ENCODE measurements at regions not wholly inside any gene's neighbourhood (a gene's known extent, or its start where the extent isn't known, plus 50 kb on each side); places are given as distances from the start of the nearest gene placed in this dataset.

DNA sequence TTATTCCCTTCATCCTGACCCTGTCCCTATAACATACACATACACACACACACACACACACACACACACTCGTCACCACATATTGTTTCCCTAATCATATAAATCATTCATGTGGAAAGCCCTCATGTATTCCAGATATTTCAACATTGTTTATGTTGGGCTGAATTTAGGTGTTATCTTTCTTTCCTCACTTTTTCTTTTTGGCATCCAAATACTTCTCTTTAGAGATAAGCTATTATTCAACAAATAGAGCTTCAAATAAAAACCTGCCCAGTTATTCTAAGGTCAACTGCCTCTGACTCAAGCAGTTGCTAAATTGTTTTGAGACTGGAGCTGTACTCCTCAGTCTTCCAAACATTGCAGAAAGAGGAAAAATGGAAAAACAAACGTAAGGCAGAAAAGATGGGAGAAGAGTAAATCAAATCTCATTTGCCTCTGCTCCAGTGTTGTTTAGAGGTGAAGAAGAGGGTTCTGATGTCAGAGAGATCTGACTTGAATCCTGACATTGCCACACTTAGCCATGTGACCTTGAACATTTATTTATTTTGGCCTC lies 215.7 kb downstream of the GAS1 start:
- Histone ChIP-seq H3K9ac (ENCODE audit: low read depth, low read length, poor library complexity, severe bottlenecking) (no peak overlapping the region), H4K20me1 (ENCODE audit: insufficient read depth, low read length, poor library complexity, severe bottlenecking) (no peaks in the 10 kb centered on the region), H3K4me2 (ENCODE audit: low read depth, low read length, poor library complexity, severe bottlenecking) (no peak overlapping the region), H2AFZ (ENCODE audit: low read length) (no peak overlapping the region), H3K79me2 (ENCODE audit: insufficient read depth, low read length) (no peaks in the 10 kb centered on the region), H3K9me2 (replicated peaks; ENCODE audit: low read depth, low read length) (no peaks in the 10 kb centered on the region), H3K36me3 (ENCODE audit: insufficient read depth, low read length) (no peaks in the 10 kb centered on the region), H3F3A (ENCODE audit: low read depth) (no peaks in the 10 kb centered on the region), H3K27me3 (ENCODE audit: insufficient read depth, low read length, poor library complexity, severe bottlenecking) (no peaks in the 10 kb centered on the region), H3K9me3 (ENCODE audit: insufficient read depth, low read depth, low read length) (no peaks in the 10 kb centered on the region), H3K4me3 (ENCODE audit: low read length, poor library complexity, severe bottlenecking) (no peak overlapping the region), H3K4me1 (ENCODE audit: insufficient read depth, low read length, poor library complexity, severe bottlenecking) (no peaks in the 10 kb centered on the region)
- TF ChIP-seq EZH2phosphoT487 (IDR thresholded peaks at IDR 0.05; ENCODE audit: borderline replicate concordance): no peak
- TF ChIP-seq, protein P1, sequence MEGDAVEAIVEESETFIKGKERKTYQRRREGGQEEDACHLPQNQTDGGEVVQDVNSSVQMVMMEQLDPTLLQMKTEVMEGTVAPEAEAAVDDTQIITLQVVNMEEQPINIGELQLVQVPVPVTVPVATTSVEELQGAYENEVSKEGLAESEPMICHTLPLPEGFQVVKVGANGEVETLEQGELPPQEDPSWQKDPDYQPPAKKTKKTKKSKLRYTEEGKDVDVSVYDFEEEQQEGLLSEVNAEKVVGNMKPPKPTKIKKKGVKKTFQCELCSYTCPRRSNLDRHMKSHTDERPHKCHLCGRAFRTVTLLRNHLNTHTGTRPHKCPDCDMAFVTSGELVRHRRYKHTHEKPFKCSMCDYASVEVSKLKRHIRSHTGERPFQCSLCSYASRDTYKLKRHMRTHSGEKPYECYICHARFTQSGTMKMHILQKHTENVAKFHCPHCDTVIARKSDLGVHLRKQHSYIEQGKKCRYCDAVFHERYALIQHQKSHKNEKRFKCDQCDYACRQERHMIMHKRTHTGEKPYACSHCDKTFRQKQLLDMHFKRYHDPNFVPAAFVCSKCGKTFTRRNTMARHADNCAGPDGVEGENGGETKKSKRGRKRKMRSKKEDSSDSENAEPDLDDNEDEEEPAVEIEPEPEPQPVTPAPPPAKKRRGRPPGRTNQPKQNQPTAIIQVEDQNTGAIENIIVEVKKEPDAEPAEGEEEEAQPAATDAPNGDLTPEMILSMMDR (conservative IDR thresholded peaks at IDR 0.05; ENCODE audit: low read length): no peak

DNA sequence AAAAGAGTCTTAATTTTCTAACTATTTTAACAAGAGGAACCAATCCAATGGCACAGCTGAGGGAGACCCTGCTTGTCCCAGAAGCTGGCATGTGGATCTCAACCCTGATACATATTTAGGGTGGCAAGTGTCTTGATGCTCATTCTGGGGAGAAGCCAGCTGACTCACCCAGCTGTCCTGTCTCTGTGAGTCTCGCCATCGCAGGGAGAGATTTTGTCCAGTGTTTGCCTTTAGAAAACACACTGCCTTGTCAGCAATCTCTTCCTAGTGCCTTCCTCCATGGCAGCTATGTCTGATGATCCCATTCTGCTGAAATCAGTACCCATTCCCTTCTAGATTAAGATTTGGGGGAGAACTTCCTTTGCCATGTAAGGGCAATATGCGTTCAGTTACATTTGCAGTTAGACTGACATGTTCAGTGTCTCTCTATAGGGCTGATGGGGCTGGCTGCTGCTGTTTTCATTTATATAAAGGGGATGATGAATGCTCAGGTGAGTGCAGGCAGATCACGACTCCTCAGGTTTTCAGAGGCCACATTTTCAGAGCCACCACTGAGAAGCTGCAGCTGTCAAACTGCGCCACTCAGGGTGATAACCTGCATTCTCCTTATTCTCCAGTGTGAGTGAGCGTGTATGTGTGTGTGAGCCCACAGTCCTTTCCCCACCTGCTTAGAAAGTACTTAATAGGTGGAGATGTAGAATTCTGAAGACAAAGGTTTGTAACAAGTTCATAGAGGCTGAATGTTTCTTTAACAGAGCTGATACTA lies 217.0 kb downstream of the GAS1 start:
- H3K4me1 ChIP-seq (ENCODE audit: insufficient read depth, low read length, poor library complexity, severe bottlenecking): no peaks in the 10 kb centered on the region
- no peak for TF ChIP-seq EZH2phosphoT487 (IDR thresholded peaks at IDR 0.05; ENCODE audit: borderline replicate concordance)
- TF ChIP-seq, protein P1 (conservative IDR thresholded peaks at IDR 0.05; ENCODE audit: low read length): no peak
- H3K9ac ChIP-seq (ENCODE audit: low read depth, low read length, poor library complexity, severe bottlenecking): no peak overlapping the region
- H3K4me3 ChIP-seq (ENCODE audit: low read length, poor library complexity, severe bottlenecking): no peak overlapping the region
- no peaks in the 10 kb centered on the region for H3K36me3 ChIP-seq (ENCODE audit: insufficient read depth, low read length)
- no peaks in the 10 kb centered on the region for H4K20me1 ChIP-seq (ENCODE audit: insufficient read depth, low read length, poor library complexity, severe bottlenecking)
- no peak overlapping the region for H3K4me2 ChIP-seq (ENCODE audit: low read depth, low read length, poor library complexity, severe bottlenecking)
- no peaks in the 10 kb centered on the region for H3F3A ChIP-seq (ENCODE audit: low read depth)
- no peaks in the 10 kb centered on the region for H3K27me3 ChIP-seq (ENCODE audit: insufficient read depth, low read length, poor library complexity, severe bottlenecking)
- H3K9me3 ChIP-seq (ENCODE audit: insufficient read depth, low read depth, low read length): no peaks in the 10 kb centered on the region
- no peak overlapping the region for H2AFZ ChIP-seq (ENCODE audit: low read length)
- H3K79me2 ChIP-seq (ENCODE audit: insufficient read depth, low read length): no peaks in the 10 kb centered on the region
- H3K9me2 ChIP-seq (replicated peaks; ENCODE audit: low read depth, low read length): no peaks in the 10 kb centered on the region

DNA sequence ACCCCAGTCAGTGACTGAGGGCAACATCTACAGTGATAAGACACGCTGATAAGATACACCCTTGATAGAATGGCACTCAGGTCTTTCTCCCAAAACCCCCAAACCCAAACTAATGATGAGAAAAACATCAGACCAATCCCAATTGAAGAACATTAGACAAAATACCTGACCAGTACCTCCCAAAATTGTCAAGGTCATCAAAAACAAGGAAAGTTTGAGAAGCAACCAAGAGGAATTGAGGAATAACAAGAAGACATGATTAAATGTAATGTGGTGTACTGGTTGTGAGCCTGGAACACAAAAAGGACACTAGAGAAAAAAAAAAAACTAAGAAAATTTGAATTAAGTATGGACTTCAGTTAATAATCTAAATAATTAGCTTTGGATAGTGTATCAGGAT lies 222.8 kb downstream of the GAS1 start:
- no peaks in the 10 kb centered on the region for H3F3A ChIP-seq (ENCODE audit: low read depth)
- no peaks in the 10 kb centered on the region for H3K9me2 ChIP-seq (replicated peaks; ENCODE audit: low read depth, low read length)
- no peak for TF ChIP-seq EZH2phosphoT487 (IDR thresholded peaks at IDR 0.05; ENCODE audit: borderline replicate concordance)
- TF ChIP-seq, protein P1 (conservative IDR thresholded peaks at IDR 0.05; ENCODE audit: low read length): no peak
- H3K4me3 ChIP-seq (ENCODE audit: low read length, poor library complexity, severe bottlenecking): no peak overlapping the region
- H2AFZ ChIP-seq (ENCODE audit: low read length): no peak overlapping the region
- H3K4me1 ChIP-seq (ENCODE audit: insufficient read depth, low read length, poor library complexity, severe bottlenecking): peaks cover 10% of the 10 kb centered on the region
- H3K4me2 ChIP-seq (ENCODE audit: low read depth, low read length, poor library complexity, severe bottlenecking): no peak overlapping the region
- H4K20me1 ChIP-seq (ENCODE audit: insufficient read depth, low read length, poor library complexity, severe bottlenecking): no peaks in the 10 kb centered on the region
- no peaks in the 10 kb centered on the region for H3K9me3 ChIP-seq (ENCODE audit: insufficient read depth, low read depth, low read length)
- no peak overlapping the region for H3K9ac ChIP-seq (ENCODE audit: low read depth, low read length, poor library complexity, severe bottlenecking)
- H3K27me3 ChIP-seq (ENCODE audit: insufficient read depth, low read length, poor library complexity, severe bottlenecking): no peaks in the 10 kb centered on the region
- no peaks in the 10 kb centered on the region for H3K79me2 ChIP-seq (ENCODE audit: insufficient read depth, low read length)
- no peaks in the 10 kb centered on the region for H3K36me3 ChIP-seq (ENCODE audit: insufficient read depth, low read length)

Measured in Loucy (cell line).